ENCODE measurements at regions not wholly inside any gene's neighbourhood (a gene's known extent, or its start where the extent isn't known, plus 50 kb on each side); places are given as distances from the start of the nearest gene placed in this dataset.

DNA sequence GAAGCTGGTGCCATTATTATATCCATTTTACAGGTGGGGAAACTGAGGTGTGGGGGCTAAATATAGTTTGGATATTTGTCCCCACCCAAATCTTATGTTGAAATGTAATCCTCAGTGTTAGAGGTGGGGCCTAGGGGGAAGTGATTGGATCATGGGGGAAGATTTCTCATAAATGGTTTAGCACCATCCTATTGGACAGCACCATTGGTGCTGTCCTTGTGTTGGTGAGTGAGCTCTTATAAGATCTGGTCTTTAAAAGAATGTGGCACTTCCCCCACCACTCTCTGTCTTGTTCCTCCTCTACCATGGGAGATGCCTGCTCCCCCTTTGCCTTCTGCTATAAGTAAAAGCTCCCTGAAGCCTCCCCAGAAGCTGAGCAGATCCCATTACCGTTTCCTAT is 119.8 kb upstream of the SEC14L1 start:
- Histone ChIP-seq H2AK5ac (ENCODE audit: low read depth, low read length) (no peak overlapping the region), H3K9me3 (ENCODE audit: control insufficient read depth, insufficient read depth, low read length) (no peaks in the 10 kb centered on the region), H2AK9ac (replicated peaks; ENCODE audit: low read depth, low read length, poor library complexity) (no peak overlapping the region), H3K4me3 (ENCODE audit: insufficient read depth, low read depth, low read length) (no peak overlapping the region), H2BK120ac (ENCODE audit: low read depth, low read length) (no peak overlapping the region), H3K79me1 (ENCODE audit: low read depth in 1 of 2, low read length in 2 of 2) (no peaks in the 10 kb centered on the region), H4K5ac (ENCODE audit: low read depth, low read length) (no peak overlapping the region), H2BK5ac (ENCODE audit: low read depth, low read length, poor library complexity, severe bottlenecking) (no peak overlapping the region), H3K56ac (ENCODE audit: extremely low read depth, insufficient read depth, low read length) (no peak overlapping the region), H4K8ac (ENCODE audit: low read depth in 2 of 2, low read length in 2 of 2) (no peak overlapping the region), H3K18ac (ENCODE audit: low read depth, low read length) (no peak overlapping the region), H2AFZ (replicated peaks; ENCODE audit: low read length, poor library complexity) (no peak overlapping the region), H3K4me1 (ENCODE audit: control insufficient read depth, insufficient read depth, low read length) (no peaks in the 10 kb centered on the region), H3K27me3 (ENCODE audit: control insufficient read depth, insufficient read depth, low read length) (peaks cover 28% of the 10 kb centered on the region), H2BK15ac (ENCODE audit: low read depth, low read length) (no peak overlapping the region), H3K4me2 (ENCODE audit: low read depth, low read length) (no peak overlapping the region), H2BK20ac (ENCODE audit: low read depth, low read length) (no peak overlapping the region), H3K4ac (ENCODE audit: low read depth, low read length) (no peak overlapping the region), H3K14ac (replicated peaks; ENCODE audit: low read depth, low read length) (no peak overlapping the region), H3K23ac (ENCODE audit: low read depth, low read length) (no peak overlapping the region), H3K36me3 (ENCODE audit: control insufficient read depth, insufficient read depth, low read length) (no peaks in the 10 kb centered on the region), H4K91ac (ENCODE audit: insufficient read depth, low read depth, low read length) (no peak overlapping the region), H4K20me1 (ENCODE audit: insufficient read depth, low read length) (no peaks in the 10 kb centered on the region), H3K27ac (ENCODE audit: insufficient read depth, low read length) (no peak overlapping the region), H3K9ac (ENCODE audit: low read depth, low read length) (no peak overlapping the region), H3K9me1 (ENCODE audit: insufficient read depth, low read length) (no peaks in the 10 kb centered on the region)
- DNase-seq (no peak), ATAC-seq (ENCODE audit: low read depth) (no peak)
- no peak for TF ChIP-seq RAD21 (IDR thresholded peaks at IDR 0.05; ENCODE audit: low read length)
- TF ChIP-seq MXI1 (IDR thresholded peaks at IDR 0.05; ENCODE audit: borderline replicate concordance, low read depth, low read length): no peak
- no peak for TF ChIP-seq SMC3 (IDR thresholded peaks at IDR 0.05; ENCODE audit: low read depth, low read length)
- TF ChIP-seq POLR2A (IDR thresholded peaks at IDR 0.05; ENCODE audit: low read depth, low read length): no peak
- no peak for TF ChIP-seq RFX5 (IDR thresholded peaks at IDR 0.05; ENCODE audit: low read depth, low read length)
- no peak for TF ChIP-seq NFE2L2 (IDR thresholded peaks at IDR 0.05; ENCODE audit: low read depth, low read length)
- TF ChIP-seq, protein P1, sequence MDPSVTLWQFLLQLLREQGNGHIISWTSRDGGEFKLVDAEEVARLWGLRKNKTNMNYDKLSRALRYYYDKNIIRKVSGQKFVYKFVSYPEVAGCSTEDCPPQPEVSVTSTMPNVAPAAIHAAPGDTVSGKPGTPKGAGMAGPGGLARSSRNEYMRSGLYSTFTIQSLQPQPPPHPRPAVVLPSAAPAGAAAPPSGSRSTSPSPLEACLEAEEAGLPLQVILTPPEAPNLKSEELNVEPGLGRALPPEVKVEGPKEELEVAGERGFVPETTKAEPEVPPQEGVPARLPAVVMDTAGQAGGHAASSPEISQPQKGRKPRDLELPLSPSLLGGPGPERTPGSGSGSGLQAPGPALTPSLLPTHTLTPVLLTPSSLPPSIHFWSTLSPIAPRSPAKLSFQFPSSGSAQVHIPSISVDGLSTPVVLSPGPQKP (IDR thresholded peaks at IDR 0.05; ENCODE audit: borderline replicate concordance, low read depth, low read length): no peak
- TF ChIP-seq CHD1 (IDR thresholded peaks at IDR 0.05; ENCODE audit: low read depth, low read length): no peak
- no peak for TF ChIP-seq MAFK (IDR thresholded peaks at IDR 0.05; ENCODE audit: low read depth, low read length)
- no peak for TF ChIP-seq RCOR1 (IDR thresholded peaks at IDR 0.05; ENCODE audit: insufficient replicate concordance, low read length)
- no peak for TF ChIP-seq MAZ (IDR thresholded peaks at IDR 0.05; ENCODE audit: borderline replicate concordance, low read depth, low read length)
- TF ChIP-seq CTCF (conservative IDR thresholded peaks at IDR 0.05; ENCODE audit: low read depth, low read length): no peak
- TF ChIP-seq FOS (IDR thresholded peaks at IDR 0.05; ENCODE audit: low read depth, low read length): no peak
- no peak for TF ChIP-seq BHLHE40 (IDR thresholded peaks at IDR 0.05; ENCODE audit: low read depth, low read length)
- TF ChIP-seq CEBPB (IDR thresholded peaks at IDR 0.05; ENCODE audit: low read depth, low read length): no peak
- no peak for TF ChIP-seq USF2 (IDR thresholded peaks at IDR 0.05; ENCODE audit: low read depth, low read length)
- dilution Hi-C loops (cut with HindIII; ENCODE audit: low sequenced_read_pairs, unreplicated experiment) (no loop called here), intact Hi-C loops (cut with micrococcal nuclease) (no loop called here), in situ Hi-C loops (cut with MboI; ENCODE audit: low sequenced_read_pairs) (no loop called here)
- WGBS, 2 experiments (ENCODE audit: extremely low coverage in 2 of 2, insufficient read length in 1 of 2): no CpG with 5 or more reads among the region's 1 CpG
- BruUV-seq (replicated peaks): no TSS peak
- ChIA-PET POLR2A (ENCODE audit: unreplicated experiment) (no interaction called here), CTCF (interaction anchor here (0.6 kb wide), 1 partner anchor 70 kb away, joined by 3 read pairs; no protein-coding TSS in a partner anchor)

Measured in IMR-90 (cell line).